Ectodermal cell (in vitro differentiated cells): ENCODE measurements at regions not wholly inside any gene's neighbourhood (a gene's known extent, or its start where the extent isn't known, plus 50 kb on each side); places are given as distances from the start of the nearest gene placed in this dataset.
"Not testable (repeated sequence)": the region's sequence is repeated elsewhere in the genome, so short reads cannot be mapped to it uniquely, and the experiment has no call there.

Source experiments
- H3K27ac ChIP-seq: 2 replicates; pipeline ENCODE4 v1.7.0; 2013; ENCODE audit warnings: mild to moderate bottlenecking, low read depth, low read length; ENCODE audit not compliant: insufficient read depth, poor library complexity, severe bottlenecking
- H3K27me3 ChIP-seq: 2 replicates; pipeline ENCODE4 v1.7.0; 2013; ENCODE audit warnings: mild to moderate bottlenecking, low read length; ENCODE audit not compliant: insufficient read depth, control insufficient read depth, poor library complexity, severe bottlenecking
- H3K36me3 ChIP-seq: one replicate; pipeline ENCODE4 v1.7.0; 2013; ENCODE audit warnings: low read length; ENCODE audit not compliant: control insufficient read depth, insufficient read depth
- H3K4me1 ChIP-seq: one replicate; pipeline ENCODE4 v1.7.0; 2013; ENCODE audit warnings: low read length; ENCODE audit not compliant: control insufficient read depth, insufficient read depth
- H3K4me3 ChIP-seq: 2 replicates; pipeline ENCODE4 v1.7.0; 2013; ENCODE audit warnings: low read depth, low read length, control low read depth; ENCODE audit not compliant: insufficient read depth
- H3K9me3 ChIP-seq: 2 replicates; pipeline ENCODE4 v1.7.0; 2013; ENCODE audit warnings: mild to moderate bottlenecking, low read length, moderate library complexity; ENCODE audit not compliant: control insufficient read depth
- WGBS, 2 experiments: methylation state at CpG; one replicate each; pipeline ENCODE4 v1.1.7; 2013; ENCODE audit warnings: missing lambda C conversion rate in 2 of 2; 5-methylcytosine and 5-hydroxymethylcytosine counted together

GRCh38 chr17:27094179-27094578 is 199.7 kb upstream of the WSB1 start:
- WGBS, 2 experiments = no CpG with 5 or more reads among the region's 1 CpG
- H3K27me3 ChIP-seq, H3K4me1 ChIP-seq, H3K4me3 ChIP-seq, H3K36me3 ChIP-seq, H3K27ac ChIP-seq: not testable (repeated sequence)
- H3K9me3 ChIP-seq = peaks cover 11% of the 10 kb centered on the region

- H3K9me3 ChIP-seq, H3K4me1 ChIP-seq, H3K27me3 ChIP-seq, H3K27ac ChIP-seq, H3K4me3 ChIP-seq, H3K36me3 ChIP-seq: not testable (repeated sequence)
- 94 to 97% methylated on average over 3 of the region's 4 CpGs for WGBS, 2 experiments
These were observed 198.1 kb upstream of the WSB1 start for GRCh38 chr17:27095821-27096220.

- not testable (repeated sequence) for H3K4me3 ChIP-seq, H3K36me3 ChIP-seq, H3K9me3 ChIP-seq, H3K27me3 ChIP-seq, H3K4me1 ChIP-seq, H3K27ac ChIP-seq
- 100% methylated on average over 1 of the region's 2 CpGs; no CpG with 5 or more reads in 1 of the 2 experiments for WGBS, 2 experiments
These were observed 194.6 kb upstream of the WSB1 start for GRCh38 chr17:27099266-27099665.

GRCh38 chr17:27104605-27105221 is 189.2 kb upstream of the WSB1 start:
- WGBS, 2 experiments = 84 to 90% methylated on average over 28 of the region's 31 CpGs
- not testable (repeated sequence) for H3K9me3 ChIP-seq, H3K36me3 ChIP-seq, H3K27me3 ChIP-seq, H3K27ac ChIP-seq, H3K4me1 ChIP-seq, H3K4me3 ChIP-seq

- no CpG with 5 or more reads among the region's 3 CpGs for WGBS, 2 experiments
- H3K9me3 ChIP-seq = peaks cover 2% of the 10 kb centered on the region
- H3K36me3 ChIP-seq = no peaks in the 10 kb centered on the region
- no peaks in the 10 kb centered on the region for H3K27me3 ChIP-seq
- H3K4me1 ChIP-seq = no peaks in the 10 kb centered on the region
- H3K27ac ChIP-seq = no peak overlapping the region
- H3K4me3 ChIP-seq = no peak overlapping the region
These were observed 188.3 kb upstream of the WSB1 start for GRCh38 chr17:27105636-27106035.

GRCh38 chr17:27106347-27106981 is 187.4 kb upstream of the WSB1 start:
- WGBS, 2 experiments = 68% methylated on average over 2 of the region's 2 CpGs

GRCh38 chr17:27106982-27107360 is 186.9 kb upstream of the WSB1 start:
- Histone ChIP-seq H3K27me3 (no peaks in the 10 kb centered on the region), H3K4me1 (no peaks in the 10 kb centered on the region), H3K27ac (no peak overlapping the region), H3K9me3 (peaks cover 8% of the 10 kb centered on the region), H3K4me3 (no peak overlapping the region), H3K36me3 (no peaks in the 10 kb centered on the region)
- 9 to 60% methylated on average over 1 to 2 of the region's 2 CpGs for WGBS, 2 experiments

More at GRCh38 chr17:27106347-27106981, 187.4 kb upstream of the WSB1 start:
- Histone ChIP-seq H3K27me3 (no peaks in the 10 kb centered on the region), H3K9me3 (peaks cover 4% of the 10 kb centered on the region), H3K4me1 (no peaks in the 10 kb centered on the region), H3K36me3 (no peaks in the 10 kb centered on the region), H3K27ac (no peak overlapping the region), H3K4me3 (no peak overlapping the region)

GRCh38 chr17:27107386-27108328 is 186.3 kb upstream of the WSB1 start:
- not testable (repeated sequence) for H3K4me1 ChIP-seq, H3K9me3 ChIP-seq, H3K36me3 ChIP-seq, H3K27ac ChIP-seq, H3K27me3 ChIP-seq, H3K4me3 ChIP-seq
- 17 to 60% methylated on average over 1 to 2 of the region's 2 CpGs for WGBS, 2 experiments

GRCh38 chr17:27109346-27109745 is 184.6 kb upstream of the WSB1 start:
- Histone ChIP-seq H3K27ac (no peak overlapping the region), H3K4me3 (no peak overlapping the region), H3K36me3 (no peaks in the 10 kb centered on the region), H3K9me3 (peaks cover 8% of the 10 kb centered on the region), H3K4me1 (no peaks in the 10 kb centered on the region), H3K27me3 (no peaks in the 10 kb centered on the region)

- no peaks in the 10 kb centered on the region for H3K36me3 ChIP-seq
- no peaks in the 10 kb centered on the region for H3K27me3 ChIP-seq
- H3K27ac ChIP-seq = no peak overlapping the region
- peaks cover 40% of the 10 kb centered on the region for H3K9me3 ChIP-seq
- H3K4me3 ChIP-seq = no peak overlapping the region
- no peaks in the 10 kb centered on the region for H3K4me1 ChIP-seq
- 73 to 77% methylated on average over 4 of the region's 4 CpGs for WGBS, 2 experiments
These were observed 140.9 kb upstream of the WSB1 start for GRCh38 chr17:27153005-27153404.
